HL-60 (cell line): ENCODE measurements at regions not wholly inside any gene's neighbourhood (a gene's known extent, or its start where the extent isn't known, plus 50 kb on each side); places are given as distances from the start of the nearest gene placed in this dataset.
A peak's percentile ranks its signal among the peaks of the same experiment; 100 is the strongest.

Experiments used
- DNase-seq, 2 experiments: peaks; one replicate each; pipeline ENCODE4 v3.0.0-alpha.2; 2010 to 2020; ENCODE audit warnings: low read depth in 1 of 2, low spot score in 1 of 2
- H3K27ac ChIP-seq: fragments of 250-450 bp; sonication (Bioruptor Pico); replicated peaks from 2 replicates; pipeline ENCODE4 v1.5.1; 2020; ENCODE audit warnings: mild to moderate bottlenecking, moderate library complexity
- H3K27me3 ChIP-seq: fragments of 250-450 bp; sonication (Bioruptor Pico); 2 replicates; pipeline ENCODE4 v1.5.1; 2021; ENCODE audit warnings: mild to moderate bottlenecking, moderate library complexity; ENCODE audit not compliant: insufficient read depth, poor library complexity, severe bottlenecking
- H3K4me3 ChIP-seq: replicated peaks from 2 replicates; pipeline ENCODE4 v1.5.1; 2011; ENCODE audit warnings: mild to moderate bottlenecking, control low read depth, low read length; ENCODE audit not compliant: insufficient read depth
- GABPA ChIP-seq: IDR thresholded peaks from 2 replicates; pipeline ENCODE4 v1.6.1; 2012; ENCODE audit warnings: low read depth
- POLR2AphosphoS5 ChIP-seq: IDR thresholded peaks from 2 replicates; pipeline ENCODE4 v1.6.1; 2012; ENCODE audit warnings: low read depth
- SPI1 ChIP-seq: IDR thresholded peaks from 2 replicates; pipeline ENCODE4 v1.6.1; 2012; ENCODE audit warnings: low read depth, mild to moderate bottlenecking, borderline replicate concordance
- TF ChIP-seq, protein P1 (sequence below): IDR thresholded peaks from one replicate; pipeline ENCODE4 v1.5.1; 2011; ENCODE audit warnings: low read length, control low read depth, inconsistent platforms; ENCODE audit not compliant: insufficient read depth
- TF ChIP-seq, protein P2 (sequence below): IDR thresholded peaks from 2 replicates; pipeline ENCODE4 v1.6.1; 2012; ENCODE audit warnings: low read depth; ENCODE audit not compliant: insufficient replicate concordance

DNA sequence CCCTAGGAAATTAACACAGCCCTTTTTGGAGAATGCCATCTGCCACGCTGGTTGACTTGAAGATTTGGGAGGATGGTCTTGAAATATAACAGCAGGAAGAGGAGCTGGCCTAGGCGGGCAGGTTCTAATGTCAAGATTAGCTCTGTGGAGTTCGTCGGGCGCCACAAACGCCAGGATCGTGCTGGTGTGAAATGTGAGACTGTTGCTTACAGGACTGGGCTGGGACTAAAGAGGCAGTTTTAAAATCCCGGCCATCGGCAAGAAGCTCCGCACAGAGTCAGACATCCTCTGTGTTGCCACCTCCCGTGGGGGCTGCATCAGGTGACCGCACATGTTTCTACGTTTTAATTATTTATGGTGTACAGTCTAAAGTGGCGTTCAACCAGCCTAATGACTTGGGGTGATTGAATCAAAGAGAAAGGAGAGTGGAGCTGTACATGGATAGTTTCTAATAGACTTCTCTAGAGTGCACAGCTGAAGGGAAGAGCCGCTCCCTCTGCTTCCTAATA lies 99.4 kb upstream of the BCL11A start:
- no peak overlapping the region for H3K27ac ChIP-seq
- DNase-seq, result no peak
- no peaks in the 10 kb centered on the region for H3K27me3 ChIP-seq
- no peak overlapping the region for H3K4me3 ChIP-seq
- TF ChIP-seq, protein P1, sequence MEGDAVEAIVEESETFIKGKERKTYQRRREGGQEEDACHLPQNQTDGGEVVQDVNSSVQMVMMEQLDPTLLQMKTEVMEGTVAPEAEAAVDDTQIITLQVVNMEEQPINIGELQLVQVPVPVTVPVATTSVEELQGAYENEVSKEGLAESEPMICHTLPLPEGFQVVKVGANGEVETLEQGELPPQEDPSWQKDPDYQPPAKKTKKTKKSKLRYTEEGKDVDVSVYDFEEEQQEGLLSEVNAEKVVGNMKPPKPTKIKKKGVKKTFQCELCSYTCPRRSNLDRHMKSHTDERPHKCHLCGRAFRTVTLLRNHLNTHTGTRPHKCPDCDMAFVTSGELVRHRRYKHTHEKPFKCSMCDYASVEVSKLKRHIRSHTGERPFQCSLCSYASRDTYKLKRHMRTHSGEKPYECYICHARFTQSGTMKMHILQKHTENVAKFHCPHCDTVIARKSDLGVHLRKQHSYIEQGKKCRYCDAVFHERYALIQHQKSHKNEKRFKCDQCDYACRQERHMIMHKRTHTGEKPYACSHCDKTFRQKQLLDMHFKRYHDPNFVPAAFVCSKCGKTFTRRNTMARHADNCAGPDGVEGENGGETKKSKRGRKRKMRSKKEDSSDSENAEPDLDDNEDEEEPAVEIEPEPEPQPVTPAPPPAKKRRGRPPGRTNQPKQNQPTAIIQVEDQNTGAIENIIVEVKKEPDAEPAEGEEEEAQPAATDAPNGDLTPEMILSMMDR, result no peak
- no peak for TF ChIP-seq POLR2AphosphoS5
- no peak for TF ChIP-seq SPI1
- TF ChIP-seq, protein P2, sequence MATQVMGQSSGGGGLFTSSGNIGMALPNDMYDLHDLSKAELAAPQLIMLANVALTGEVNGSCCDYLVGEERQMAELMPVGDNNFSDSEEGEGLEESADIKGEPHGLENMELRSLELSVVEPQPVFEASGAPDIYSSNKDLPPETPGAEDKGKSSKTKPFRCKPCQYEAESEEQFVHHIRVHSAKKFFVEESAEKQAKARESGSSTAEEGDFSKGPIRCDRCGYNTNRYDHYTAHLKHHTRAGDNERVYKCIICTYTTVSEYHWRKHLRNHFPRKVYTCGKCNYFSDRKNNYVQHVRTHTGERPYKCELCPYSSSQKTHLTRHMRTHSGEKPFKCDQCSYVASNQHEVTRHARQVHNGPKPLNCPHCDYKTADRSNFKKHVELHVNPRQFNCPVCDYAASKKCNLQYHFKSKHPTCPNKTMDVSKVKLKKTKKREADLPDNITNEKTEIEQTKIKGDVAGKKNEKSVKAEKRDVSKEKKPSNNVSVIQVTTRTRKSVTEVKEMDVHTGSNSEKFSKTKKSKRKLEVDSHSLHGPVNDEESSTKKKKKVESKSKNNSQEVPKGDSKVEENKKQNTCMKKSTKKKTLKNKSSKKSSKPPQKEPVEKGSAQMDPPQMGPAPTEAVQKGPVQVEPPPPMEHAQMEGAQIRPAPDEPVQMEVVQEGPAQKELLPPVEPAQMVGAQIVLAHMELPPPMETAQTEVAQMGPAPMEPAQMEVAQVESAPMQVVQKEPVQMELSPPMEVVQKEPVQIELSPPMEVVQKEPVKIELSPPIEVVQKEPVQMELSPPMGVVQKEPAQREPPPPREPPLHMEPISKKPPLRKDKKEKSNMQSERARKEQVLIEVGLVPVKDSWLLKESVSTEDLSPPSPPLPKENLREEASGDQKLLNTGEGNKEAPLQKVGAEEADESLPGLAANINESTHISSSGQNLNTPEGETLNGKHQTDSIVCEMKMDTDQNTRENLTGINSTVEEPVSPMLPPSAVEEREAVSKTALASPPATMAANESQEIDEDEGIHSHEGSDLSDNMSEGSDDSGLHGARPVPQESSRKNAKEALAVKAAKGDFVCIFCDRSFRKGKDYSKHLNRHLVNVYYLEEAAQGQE, result no peak
- TF ChIP-seq GABPA, result no peak

- H3K27me3 ChIP-seq, result no peaks in the 10 kb centered on the region
These were observed 98.4 kb upstream of the PAPOLG start for GRCh38 chr2:60657673-60658072.

GRCh38 chr2:60659026-60659425 lies 97.0 kb upstream of the PAPOLG start:
- Histone ChIP-seq H3K27me3 (no peaks in the 10 kb centered on the region), H3K27ac (no peak overlapping the region), H3K4me3 (no peak overlapping the region)
- no peak for DNase-seq
- TF ChIP-seq GABPA, result no peak
- TF ChIP-seq, protein P1, result no peak
- TF ChIP-seq, protein P2, result no peak
- no peak for TF ChIP-seq SPI1
- TF ChIP-seq POLR2AphosphoS5, result no peak

More at GRCh38 chr2:60657673-60658072, 98.4 kb upstream of the PAPOLG start:
- TF ChIP-seq POLR2AphosphoS5, result no peak
- TF ChIP-seq, protein P1, result no peak
- H3K27ac ChIP-seq, result no peak overlapping the region
- no peak overlapping the region for H3K4me3 ChIP-seq
- no peak for DNase-seq

DNA sequence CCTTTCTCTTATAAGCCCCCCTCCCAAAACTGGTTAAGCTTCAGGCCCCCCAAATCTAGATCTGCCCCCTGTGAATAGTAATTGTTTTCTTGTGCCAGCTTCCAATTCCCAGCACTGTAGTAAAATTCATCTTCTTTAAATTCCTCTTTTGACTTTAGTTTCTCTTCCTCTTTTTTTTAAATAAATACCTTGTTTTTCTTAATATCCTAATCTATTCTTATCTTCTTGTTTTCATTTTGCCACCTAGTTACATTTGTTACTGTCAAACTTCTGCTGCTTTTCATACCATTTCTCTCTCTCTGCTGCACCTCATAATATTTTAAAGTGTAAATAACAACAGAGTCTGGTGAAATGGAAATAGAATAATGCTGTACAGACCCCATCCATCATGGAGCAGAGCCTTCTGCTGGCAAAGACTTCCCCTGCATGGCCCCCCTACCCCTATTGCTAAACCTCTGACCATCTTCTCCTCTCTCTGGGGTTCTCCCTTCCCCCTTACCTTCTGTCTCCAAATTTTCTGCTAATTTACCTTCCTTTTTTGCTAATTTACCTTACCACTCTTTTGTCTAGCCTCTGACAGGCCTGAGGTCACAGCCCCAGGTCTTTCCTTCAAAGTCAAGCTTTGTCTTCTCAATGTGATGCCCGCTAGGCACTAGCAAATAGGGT lies 94.9 kb upstream of the PAPOLG start:
- no peaks in the 10 kb centered on the region for H3K27me3 ChIP-seq
- TF ChIP-seq SPI1, result peak; percentile 42
- TF ChIP-seq, protein P2, result no peak
- H3K4me3 ChIP-seq, result no peak overlapping the region
- no peak overlapping the region for H3K27ac ChIP-seq
- no peak for DNase-seq
